SH-SY5Y (cell line): ENCODE measurements at regions not wholly inside any gene's neighbourhood (a gene's known extent, or its start where the extent isn't known, plus 50 kb on each side); places are given as distances from the start of the nearest gene placed in this dataset.

Experiments
- GATA2 ChIP-seq: IDR thresholded peaks from 2 replicates; pipeline ENCODE4 v1.6.1; 2011; ENCODE audit warnings: mild to moderate bottlenecking, low read depth, low read length
- GATA3 ChIP-seq: IDR thresholded peaks from 2 replicates; pipeline ENCODE4 v1.6.1; 2011; ENCODE audit warnings: low read depth, mild to moderate bottlenecking, low read length, moderate library complexity

- TF ChIP-seq GATA2 (no peak), GATA3 (no peak)
These were observed 309.7 kb downstream of the NSG2 start for GRCh38 chr5:174355208-174355612.
